ENCODE measurements at regions not wholly inside any gene's neighbourhood (a gene's known extent, or its start where the extent isn't known, plus 50 kb on each side); places are given as distances from the start of the nearest gene placed in this dataset.
"Not testable (repeated sequence)": the region's sequence is repeated elsewhere in the genome, so short reads cannot be mapped to it uniquely, and the experiment has no call there.

GRCh38 chr5:12133520-12133919 is 229.3 kb upstream of the CTNND2 start:
- H3K14ac ChIP-seq (ENCODE audit: insufficient read depth, low read length): no peak overlapping the region
- H2BK5ac ChIP-seq (ENCODE audit: insufficient read length, low read length): no peak overlapping the region
- no peak overlapping the region for H3K23ac ChIP-seq (ENCODE audit: insufficient read length, low read depth, low read length)
- no peak overlapping the region for H3K27ac ChIP-seq (ENCODE audit: insufficient read length, low read depth, low read length)
- H3K18ac ChIP-seq (ENCODE audit: insufficient read length, low read depth, low read length): no peak overlapping the region
- no peaks in the 10 kb centered on the region for H3K27me3 ChIP-seq (ENCODE audit: insufficient read depth, low read length)
- no peak overlapping the region for H2BK12ac ChIP-seq (ENCODE audit: insufficient read length, low read depth, low read length)
- no peak overlapping the region for H4K91ac ChIP-seq (ENCODE audit: insufficient read length, low read depth, low read length)
- H3K79me2 ChIP-seq (ENCODE audit: insufficient read depth, low read length): no peaks in the 10 kb centered on the region
- no peak overlapping the region for H3K4me3 Mint-ChIP-seq
- H3K9ac ChIP-seq (ENCODE audit: extremely low read depth, insufficient read length, low read length): no peak overlapping the region
- DNase-seq: no peak
- H3K4me2 ChIP-seq (ENCODE audit: insufficient read depth, insufficient read length, low read length): no peak overlapping the region
- H3K36me3 Mint-ChIP-seq (ENCODE audit: insufficient read depth in 1 of 3, low read depth in 3 of 3): peaks cover 0 to 15% (median 5%) of the 10 kb centered on the region in 3 experiments; a peak in 4 of 7 replicates
- H2BK20ac ChIP-seq (ENCODE audit: low read depth, low read length, poor library complexity, severe bottlenecking): no peak overlapping the region
- no peak overlapping the region for H2AK5ac ChIP-seq (ENCODE audit: insufficient read length, low read length)
- no peaks in the 10 kb centered on the region for H3K4me1 ChIP-seq (ENCODE audit: insufficient read depth, low read length)
- no peaks in the 10 kb centered on the region for H3K27me3 Mint-ChIP-seq (ENCODE audit: low read depth)
- no peak overlapping the region for H2BK15ac ChIP-seq (ENCODE audit: low read depth, low read length)
- TF ChIP-seq, protein P1, sequence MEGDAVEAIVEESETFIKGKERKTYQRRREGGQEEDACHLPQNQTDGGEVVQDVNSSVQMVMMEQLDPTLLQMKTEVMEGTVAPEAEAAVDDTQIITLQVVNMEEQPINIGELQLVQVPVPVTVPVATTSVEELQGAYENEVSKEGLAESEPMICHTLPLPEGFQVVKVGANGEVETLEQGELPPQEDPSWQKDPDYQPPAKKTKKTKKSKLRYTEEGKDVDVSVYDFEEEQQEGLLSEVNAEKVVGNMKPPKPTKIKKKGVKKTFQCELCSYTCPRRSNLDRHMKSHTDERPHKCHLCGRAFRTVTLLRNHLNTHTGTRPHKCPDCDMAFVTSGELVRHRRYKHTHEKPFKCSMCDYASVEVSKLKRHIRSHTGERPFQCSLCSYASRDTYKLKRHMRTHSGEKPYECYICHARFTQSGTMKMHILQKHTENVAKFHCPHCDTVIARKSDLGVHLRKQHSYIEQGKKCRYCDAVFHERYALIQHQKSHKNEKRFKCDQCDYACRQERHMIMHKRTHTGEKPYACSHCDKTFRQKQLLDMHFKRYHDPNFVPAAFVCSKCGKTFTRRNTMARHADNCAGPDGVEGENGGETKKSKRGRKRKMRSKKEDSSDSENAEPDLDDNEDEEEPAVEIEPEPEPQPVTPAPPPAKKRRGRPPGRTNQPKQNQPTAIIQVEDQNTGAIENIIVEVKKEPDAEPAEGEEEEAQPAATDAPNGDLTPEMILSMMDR (conservative IDR thresholded peaks at IDR 0.05): no peak
- H3K27ac Mint-ChIP-seq: no peak overlapping the region
- H3K23me2 ChIP-seq (ENCODE audit: insufficient read length, low read depth, low read length, poor library complexity, severe bottlenecking): no peaks in the 10 kb centered on the region
- H3K9me3 ChIP-seq (ENCODE audit: control insufficient read depth, low read depth, low read length): no peaks in the 10 kb centered on the region
- WGBS (ENCODE audit: extremely low coverage, insufficient read length, low lambda C conversion rate): no CpG with 5 or more reads among the region's 1 CpG
- no peak overlapping the region for H3T11ph ChIP-seq (ENCODE audit: low read length)
- no peak overlapping the region for H2AFZ ChIP-seq (ENCODE audit: low read length)
- no peak overlapping the region for H3K56ac ChIP-seq (ENCODE audit: insufficient read length, low read depth, low read length)
- no peaks in the 10 kb centered on the region for H3K4me1 Mint-ChIP-seq
- H2BK120ac ChIP-seq (ENCODE audit: low read depth, low read length, poor library complexity, severe bottlenecking): no peak overlapping the region
- H4K5ac ChIP-seq (ENCODE audit: insufficient read length, low read depth, low read length): no peak overlapping the region
- no peak overlapping the region for H4K8ac ChIP-seq (replicated peaks; ENCODE audit: insufficient read length, low read depth, low read length)
- H3K79me1 ChIP-seq (ENCODE audit: insufficient read depth, low read depth, low read length, poor library complexity, severe bottlenecking): no peaks in the 10 kb centered on the region
- H4K20me1 ChIP-seq (ENCODE audit: control insufficient read depth, insufficient read depth, insufficient read length): no peaks in the 10 kb centered on the region
- peaks cover 11 to 21% of the 10 kb centered on the region in 2 experiments; a peak in 4 of 5 replicates for H3K9me3 Mint-ChIP-seq
- H3K4ac ChIP-seq (ENCODE audit: low read depth, low read length): no peak overlapping the region

- H3K4me2 ChIP-seq (ENCODE audit: insufficient read depth, insufficient read length, low read length); H3K27me3 ChIP-seq (ENCODE audit: insufficient read depth, low read length): not testable (repeated sequence)
Measured at GRCh38 chr5:12131020-12131419, 226.8 kb upstream of the CTNND2 start.

More at GRCh38 chr5:12131020-12131419, 226.8 kb upstream of the CTNND2 start:
- not testable (repeated sequence) for H2AK5ac ChIP-seq (ENCODE audit: insufficient read length, low read length); H3K14ac ChIP-seq (ENCODE audit: insufficient read depth, low read length); DNase-seq; H3K4ac ChIP-seq (ENCODE audit: low read depth, low read length); H3K27ac Mint-ChIP-seq; H2BK120ac ChIP-seq (ENCODE audit: low read depth, low read length, poor library complexity, severe bottlenecking); H3K4me3 Mint-ChIP-seq; H3K4me1 ChIP-seq (ENCODE audit: insufficient read depth, low read length); H3K23ac ChIP-seq (ENCODE audit: insufficient read length, low read depth, low read length); H3K56ac ChIP-seq (ENCODE audit: insufficient read length, low read depth, low read length); H3K79me2 ChIP-seq (ENCODE audit: insufficient read depth, low read length); H4K20me1 ChIP-seq (ENCODE audit: control insufficient read depth, insufficient read depth, insufficient read length); H2BK20ac ChIP-seq (ENCODE audit: low read depth, low read length, poor library complexity, severe bottlenecking); H2BK15ac ChIP-seq (ENCODE audit: low read depth, low read length); H3K27ac ChIP-seq (ENCODE audit: insufficient read length, low read depth, low read length); H3K9me3 ChIP-seq (ENCODE audit: control insufficient read depth, low read depth, low read length); H3K4me1 Mint-ChIP-seq; H2BK12ac ChIP-seq (ENCODE audit: insufficient read length, low read depth, low read length); H3K9ac ChIP-seq (ENCODE audit: extremely low read depth, insufficient read length, low read length); H2BK5ac ChIP-seq (ENCODE audit: insufficient read length, low read length); H3T11ph ChIP-seq (ENCODE audit: low read length); H3K23me2 ChIP-seq (ENCODE audit: insufficient read length, low read depth, low read length, poor library complexity, severe bottlenecking); H3K79me1 ChIP-seq (ENCODE audit: insufficient read depth, low read depth, low read length, poor library complexity, severe bottlenecking); H2AFZ ChIP-seq (ENCODE audit: low read length); H4K8ac ChIP-seq (replicated peaks; ENCODE audit: insufficient read length, low read depth, low read length); H3K27me3 Mint-ChIP-seq (ENCODE audit: low read depth); H4K91ac ChIP-seq (ENCODE audit: insufficient read length, low read depth, low read length); H4K5ac ChIP-seq (ENCODE audit: insufficient read length, low read depth, low read length); H3K18ac ChIP-seq (ENCODE audit: insufficient read length, low read depth, low read length)
- H3K36me3 Mint-ChIP-seq (ENCODE audit: insufficient read depth in 1 of 3, low read depth in 3 of 3): peaks cover 2 to 27% (median 5%) of the 10 kb centered on the region in 3 experiments; a peak in 3 of 7 replicates
- WGBS (ENCODE audit: extremely low coverage, insufficient read length, low lambda C conversion rate): no CpG with 5 or more reads among the region's 2 CpGs
- H3K9me3 Mint-ChIP-seq: peaks cover 19 to 22% of the 10 kb centered on the region in 2 experiments; a peak in 4 of 5 replicates
